Activated naive CD4-positive, alpha-beta T cell treated with anti-CD3 and anti-CD28 coated beads, Interleukin-2, amount 50 U/mL, for 24 hours (primary cell): ENCODE measurements at regions not wholly inside any gene's neighbourhood (a gene's known extent, or its start where the extent isn't known, plus 50 kb on each side); places are given as distances from the start of the nearest gene placed in this dataset.

ENCODE experiments used
- H3K27ac Mint-ChIP-seq: one replicate; pipeline ENCODE4 v1.8.0; 2021; ENCODE audit warnings: mild to moderate bottlenecking, mixed read lengths
- H3K27me3 Mint-ChIP-seq: one replicate; pipeline ENCODE4 v1.8.0; 2021; ENCODE audit warnings: mixed read lengths
- H3K36me3 Mint-ChIP-seq: one replicate; pipeline ENCODE4 v1.8.0; 2021; ENCODE audit warnings: mixed read lengths
- H3K4me1 Mint-ChIP-seq: one replicate; pipeline ENCODE4 v1.8.0; 2021; ENCODE audit warnings: mixed read lengths
- H3K4me3 Mint-ChIP-seq: one replicate; pipeline ENCODE4 v1.8.0; 2021; ENCODE audit warnings: mild to moderate bottlenecking, mixed read lengths
- H3K9me3 Mint-ChIP-seq: one replicate; pipeline ENCODE4 v1.8.0; 2021; ENCODE audit warnings: mixed read lengths

- peaks cover 41% of the 10 kb centered on the region for H3K4me1 Mint-ChIP-seq
- no peaks in the 10 kb centered on the region for H3K27me3 Mint-ChIP-seq
Observed at GRCh38 chrX:2614911-2615310, 76.2 kb upstream of the CD99 start.

GRCh38 chrX:2610246-2611170 lies 80.6 kb upstream of the CD99 start:
- H3K9me3 Mint-ChIP-seq: no peaks in the 10 kb centered on the region
- H3K27ac Mint-ChIP-seq: peak overlapping the region; percentile 67
- no peaks in the 10 kb centered on the region for H3K27me3 Mint-ChIP-seq
- H3K36me3 Mint-ChIP-seq: peaks cover 17% of the 10 kb centered on the region
- H3K4me1 Mint-ChIP-seq: peaks cover 50% of the 10 kb centered on the region
- peak overlapping the region; percentile 89 for H3K4me3 Mint-ChIP-seq

More at GRCh38 chrX:2614911-2615310, 76.2 kb upstream of the CD99 start:
- no peaks in the 10 kb centered on the region for H3K9me3 Mint-ChIP-seq
- peak overlapping the region; percentile 63 for H3K4me3 Mint-ChIP-seq
- peaks cover 28% of the 10 kb centered on the region for H3K36me3 Mint-ChIP-seq
- H3K27ac Mint-ChIP-seq: peak overlapping the region; percentile 35

GRCh38 chrX:2609431-2610238 lies 81.5 kb upstream of the CD99 start:
- H3K9me3 Mint-ChIP-seq: no peaks in the 10 kb centered on the region
- peaks cover 46% of the 10 kb centered on the region for H3K4me1 Mint-ChIP-seq

GRCh38 chrX:2608638-2609430 lies 82.3 kb upstream of the CD99 start:
- H3K4me1 Mint-ChIP-seq: peaks cover 48% of the 10 kb centered on the region
- H3K4me3 Mint-ChIP-seq: peak overlapping the region; percentile 89
- peak overlapping the region; percentile 82 for H3K27ac Mint-ChIP-seq
- no peaks in the 10 kb centered on the region for H3K9me3 Mint-ChIP-seq
- H3K27me3 Mint-ChIP-seq: no peaks in the 10 kb centered on the region
- peaks cover 7% of the 10 kb centered on the region for H3K36me3 Mint-ChIP-seq

More at GRCh38 chrX:2609431-2610238, 81.5 kb upstream of the CD99 start:
- peaks cover 10% of the 10 kb centered on the region for H3K36me3 Mint-ChIP-seq
- peak overlapping the region; percentile 67 for H3K27ac Mint-ChIP-seq
- H3K27me3 Mint-ChIP-seq: no peaks in the 10 kb centered on the region
- H3K4me3 Mint-ChIP-seq: peak overlapping the region; percentile 89

GRCh38 chrX:2607113-2607512 lies 84.0 kb upstream of the CD99 start:
- Mint-ChIP-seq H3K27ac (peak overlapping the region; percentile 2), H3K9me3 (no peaks in the 10 kb centered on the region), H3K4me3 (peak overlapping the region; percentile 4), H3K4me1 (peaks cover 44% of the 10 kb centered on the region), H3K36me3 (peaks cover 3% of the 10 kb centered on the region), H3K27me3 (no peaks in the 10 kb centered on the region)

- Mint-ChIP-seq H3K4me3 (no peak overlapping the region), H3K27me3 (no peaks in the 10 kb centered on the region), H3K36me3 (peaks cover 5% of the 10 kb centered on the region), H3K9me3 (no peaks in the 10 kb centered on the region), H3K27ac (no peak overlapping the region), H3K4me1 (peaks cover 12% of the 10 kb centered on the region)
Observed at GRCh38 chrX:2600564-2600963, 90.5 kb upstream of the CD99 start.

GRCh38 chrX:2596555-2597255 lies 94.4 kb upstream of the CD99 start:
- Mint-ChIP-seq H3K4me3 (no peak overlapping the region), H3K27ac (no peak overlapping the region), H3K27me3 (no peaks in the 10 kb centered on the region), H3K4me1 (peaks cover 14% of the 10 kb centered on the region), H3K9me3 (no peaks in the 10 kb centered on the region), H3K36me3 (peaks cover 5% of the 10 kb centered on the region)

GRCh38 chrX:2596045-2596444 lies 95.0 kb upstream of the CD99 start:
- Mint-ChIP-seq H3K36me3 (peaks cover 5% of the 10 kb centered on the region), H3K4me3 (no peak overlapping the region), H3K9me3 (no peaks in the 10 kb centered on the region), H3K27me3 (no peaks in the 10 kb centered on the region), H3K27ac (no peak overlapping the region), H3K4me1 (peaks cover 14% of the 10 kb centered on the region)

GRCh38 chrX:2595258-2595657 lies 94.5 kb upstream of the DHRSX start:
- Mint-ChIP-seq H3K27ac (no peak overlapping the region), H3K9me3 (no peaks in the 10 kb centered on the region), H3K27me3 (no peaks in the 10 kb centered on the region), H3K4me3 (no peak overlapping the region), H3K36me3 (peaks cover 3% of the 10 kb centered on the region), H3K4me1 (peaks cover 14% of the 10 kb centered on the region)

GRCh38 chrX:2594491-2594890 lies 93.7 kb upstream of the DHRSX start:
- peaks cover 12% of the 10 kb centered on the region for H3K4me1 Mint-ChIP-seq
- H3K36me3 Mint-ChIP-seq: no peaks in the 10 kb centered on the region
- H3K9me3 Mint-ChIP-seq: no peaks in the 10 kb centered on the region
- no peak overlapping the region for H3K27ac Mint-ChIP-seq
- H3K4me3 Mint-ChIP-seq: no peak overlapping the region
- H3K27me3 Mint-ChIP-seq: no peaks in the 10 kb centered on the region

GRCh38 chrX:2592279-2592678 lies 91.5 kb upstream of the DHRSX start:
- Mint-ChIP-seq H3K27ac (no peak overlapping the region), H3K36me3 (no peaks in the 10 kb centered on the region), H3K9me3 (no peaks in the 10 kb centered on the region), H3K4me3 (no peak overlapping the region), H3K27me3 (no peaks in the 10 kb centered on the region), H3K4me1 (peaks cover 12% of the 10 kb centered on the region)

GRCh38 chrX:2589186-2590020 lies 88.6 kb upstream of the DHRSX start:
- Mint-ChIP-seq H3K36me3 (no peaks in the 10 kb centered on the region), H3K4me3 (no peak overlapping the region), H3K9me3 (no peaks in the 10 kb centered on the region), H3K27ac (no peak overlapping the region), H3K4me1 (peaks cover 17% of the 10 kb centered on the region), H3K27me3 (peaks cover 3% of the 10 kb centered on the region)

- no peak overlapping the region for H3K27ac Mint-ChIP-seq
- no peaks in the 10 kb centered on the region for H3K36me3 Mint-ChIP-seq
- H3K4me3 Mint-ChIP-seq: no peak overlapping the region
- H3K4me1 Mint-ChIP-seq: peaks cover 15% of the 10 kb centered on the region
- H3K9me3 Mint-ChIP-seq: no peaks in the 10 kb centered on the region
- H3K27me3 Mint-ChIP-seq: peaks cover 5% of the 10 kb centered on the region
Observed at GRCh38 chrX:2588049-2588448, 87.3 kb upstream of the DHRSX start.

- peaks cover 9% of the 10 kb centered on the region for H3K4me1 Mint-ChIP-seq
- H3K9me3 Mint-ChIP-seq: no peaks in the 10 kb centered on the region
- H3K36me3 Mint-ChIP-seq: no peaks in the 10 kb centered on the region
- H3K27ac Mint-ChIP-seq: no peak overlapping the region
- H3K27me3 Mint-ChIP-seq: peaks cover 13% of the 10 kb centered on the region
- H3K4me3 Mint-ChIP-seq: no peak overlapping the region
Observed at GRCh38 chrX:2587146-2587545, 86.4 kb upstream of the DHRSX start.
